Ovary (tissue), 7 donors: ENCODE measurements at regions not wholly inside any gene's neighbourhood (a gene's known extent, or its start where the extent isn't known, plus 50 kb on each side); places are given as distances from the start of the nearest gene placed in this dataset.

Experiments
- DNase-seq, 5 donors: peaks; one replicate each; pipeline ENCODE4 v3.0.0-alpha.2; 2019 to 2020
- H3K27ac ChIP-seq, 2 donors: fragments of 200-600 bp; one replicate each; pipeline versions ENCODE4 v1.5.1 to v1.8.0; 2019 to 2022
- H3K27me3 ChIP-seq: fragments of 200-600 bp; one replicate; pipeline ENCODE4 v1.8.0; 2022
- H3K36me3 ChIP-seq: fragments of 200-600 bp; sonication (generic); one replicate; pipeline ENCODE4 v1.5.1; 2019
- H3K4me1 ChIP-seq: one replicate; pipeline ENCODE4 v1.8.1; 2013; ENCODE audit warnings: mild to moderate bottlenecking, moderate library complexity; ENCODE audit not compliant: insufficient read depth
- H3K4me3 ChIP-seq: fragments of 200-600 bp; sonication (generic); one replicate; pipeline ENCODE4 v1.5.1; 2017
- H3K9me3 ChIP-seq, 2 donors: fragments of 200-600 bp in 1 of 2; sonication (generic) in 1 of 2; one replicate each; pipeline versions ENCODE4 v1.5.1 to v1.8.1; 2013 to 2019; ENCODE audit warnings: mild to moderate bottlenecking in 1 of 2, moderate library complexity in 1 of 2
- EP300 ChIP-seq: sonication (generic); formaldehyde crosslinking; IDR thresholded peaks from one replicate; pipeline ENCODE4 v1.6.1; 2017; ENCODE audit warnings: antibody characterized with exemption
- POLR2A ChIP-seq: fragments of 450-650 bp; IDR thresholded peaks from one replicate; pipeline ENCODE4 v1.6.1; 2017; ENCODE audit warnings: antibody characterized with exemption, mild to moderate bottlenecking, moderate library complexity
- WGBS, 3 donors: extraction: QIAGEN DNeasy Blood & Tissue Kit in 1 of 3; methylation state at CpG; one replicate each; pipeline versions ENCODE4 v1.1.5 to v1.1.7; 2013 to 2017; 5-methylcytosine and 5-hydroxymethylcytosine counted together
- intact Hi-C, 4 donors: fragments of 100-400 bp; cut with DNase I; formaldehyde crosslinking; loops; one replicate each; pipeline versions ENCODE4 v1.11.0 to v1.15.1; 2022 to 2023
- TF ChIP-seq, protein P1 (sequence below), 3 donors: fragments of 450-650 bp in 2 of 3; fragments of 200-600 bp in 1 of 3; IDR thresholded peaks; one replicate each; pipeline versions ENCODE4 v1.5.1 to v1.8.0; 2016 to 2022; ENCODE audit warnings: antibody characterized with exemption in 3 of 3, mild to moderate bottlenecking in 1 of 3
- donor health status: DM: no; HTN: no; CAD: no; lungs with moderate emphysema.
- donor health status: DM: no; HTN: no; CAD: no.
- donor health status: Bipolar disorder and iron deficiency.
- donor health status: DM: no; HTN: no; CAD: no.
- donor health status: DM: yes; HTN: yes; CAD: no.

DNA sequence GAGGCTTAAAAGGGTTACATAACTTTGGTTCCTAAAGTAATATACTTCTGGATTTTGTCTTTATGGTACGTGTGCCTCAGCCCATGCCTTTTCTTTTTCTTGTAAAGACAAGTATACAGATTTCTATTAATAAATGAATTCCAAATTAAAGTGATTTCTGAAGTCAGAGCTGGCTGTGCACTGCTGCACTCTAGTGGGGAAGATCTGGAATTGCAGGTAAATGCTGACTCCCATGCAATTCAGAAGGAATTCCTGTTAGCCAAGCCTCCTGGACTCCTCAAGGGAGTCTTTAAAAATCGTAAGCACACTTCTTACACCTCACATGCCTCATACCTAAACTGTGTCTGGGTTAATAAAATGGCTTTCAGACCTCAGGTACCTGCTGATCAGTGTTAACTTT lies 118.4 kb upstream of the SLC7A1 start:
- intact Hi-C loops = no loop called here

DNA sequence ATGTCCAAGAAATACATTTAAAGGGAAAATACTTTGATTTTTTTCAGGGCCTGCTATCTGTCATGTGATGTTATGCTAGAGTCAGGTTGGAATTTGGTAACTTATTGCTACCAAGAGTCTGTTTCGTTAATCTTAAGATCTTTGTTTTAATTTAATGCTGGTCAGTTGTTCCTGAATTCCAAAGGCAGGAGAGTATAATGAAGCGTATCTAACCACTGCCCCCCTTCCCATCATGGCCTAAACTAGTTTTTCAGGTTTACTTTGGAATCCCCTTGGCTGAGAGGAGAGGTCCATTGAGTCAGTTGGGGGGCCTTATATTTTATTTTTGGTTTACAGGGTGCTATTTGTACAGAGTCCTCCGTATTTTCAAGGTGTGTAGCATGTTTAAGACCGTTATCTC lies 116.3 kb upstream of the SLC7A1 start:
- no peak for DNase-seq
- TF ChIP-seq, protein P1, sequence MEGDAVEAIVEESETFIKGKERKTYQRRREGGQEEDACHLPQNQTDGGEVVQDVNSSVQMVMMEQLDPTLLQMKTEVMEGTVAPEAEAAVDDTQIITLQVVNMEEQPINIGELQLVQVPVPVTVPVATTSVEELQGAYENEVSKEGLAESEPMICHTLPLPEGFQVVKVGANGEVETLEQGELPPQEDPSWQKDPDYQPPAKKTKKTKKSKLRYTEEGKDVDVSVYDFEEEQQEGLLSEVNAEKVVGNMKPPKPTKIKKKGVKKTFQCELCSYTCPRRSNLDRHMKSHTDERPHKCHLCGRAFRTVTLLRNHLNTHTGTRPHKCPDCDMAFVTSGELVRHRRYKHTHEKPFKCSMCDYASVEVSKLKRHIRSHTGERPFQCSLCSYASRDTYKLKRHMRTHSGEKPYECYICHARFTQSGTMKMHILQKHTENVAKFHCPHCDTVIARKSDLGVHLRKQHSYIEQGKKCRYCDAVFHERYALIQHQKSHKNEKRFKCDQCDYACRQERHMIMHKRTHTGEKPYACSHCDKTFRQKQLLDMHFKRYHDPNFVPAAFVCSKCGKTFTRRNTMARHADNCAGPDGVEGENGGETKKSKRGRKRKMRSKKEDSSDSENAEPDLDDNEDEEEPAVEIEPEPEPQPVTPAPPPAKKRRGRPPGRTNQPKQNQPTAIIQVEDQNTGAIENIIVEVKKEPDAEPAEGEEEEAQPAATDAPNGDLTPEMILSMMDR (IDR thresholded peaks at IDR 0.05) = no peak
- no peak for TF ChIP-seq EP300
- no peak for TF ChIP-seq POLR2A
- H3K27ac ChIP-seq = no peak overlapping the region
- no peak overlapping the region for H3K4me3 ChIP-seq
- intact Hi-C loops = no loop called here
- WGBS, 3 donors = 72 to 83% (median 73%) methylated on average over 4 of the region's 4 CpGs
- H3K27me3 ChIP-seq = no peaks in the 10 kb centered on the region
- H3K36me3 ChIP-seq = no peaks in the 10 kb centered on the region
- H3K4me1 ChIP-seq = no peaks in the 10 kb centered on the region
- peaks cover 0 to 4% of the 10 kb centered on the region in 2 donors for H3K9me3 ChIP-seq

More for the DNA sequence above, 118.4 kb upstream of the SLC7A1 start:
- H3K27me3 ChIP-seq = no peaks in the 10 kb centered on the region
- H3K4me1 ChIP-seq = no peaks in the 10 kb centered on the region
- no peak for TF ChIP-seq POLR2A
- TF ChIP-seq, protein P1 (IDR thresholded peaks at IDR 0.05) = no peak
- no peak for TF ChIP-seq EP300
- no peak for DNase-seq
- no peaks in the 10 kb centered on the region for H3K36me3 ChIP-seq
- 55 to 75% (median 64%) methylated on average over 2 of the region's 2 CpGs for WGBS, 3 donors
- H3K9me3 ChIP-seq = peaks cover 0 to 4% of the 10 kb centered on the region in 2 donors
- no peak overlapping the region for H3K4me3 ChIP-seq
- no peak overlapping the region for H3K27ac ChIP-seq

DNA sequence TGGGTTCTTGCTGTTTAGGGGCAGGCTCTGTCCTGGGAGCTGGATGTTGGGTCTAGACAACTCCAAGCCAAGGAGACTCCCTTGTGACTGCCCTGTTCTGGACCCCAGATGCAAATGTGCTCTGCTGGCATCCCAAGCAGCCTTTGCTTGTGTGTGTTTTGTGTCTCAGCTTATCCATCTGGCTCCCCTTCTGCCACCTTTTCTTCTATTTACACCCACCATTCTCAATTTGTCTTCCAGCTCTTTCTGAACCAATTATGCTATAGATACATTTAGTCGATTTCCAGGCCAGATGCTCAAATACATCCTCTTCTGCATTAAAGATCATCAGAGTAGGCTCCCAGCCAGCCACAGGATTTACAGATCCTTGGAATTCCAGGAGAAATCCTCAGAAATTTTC lies 115.0 kb upstream of the SLC7A1 start:
- intact Hi-C loops = no loop called here
- 79 to 87% (median 85%) methylated on average over 1 of the region's 1 CpG for WGBS, 3 donors
- TF ChIP-seq POLR2A = no peak
- TF ChIP-seq, protein P1 (IDR thresholded peaks at IDR 0.05) = no peak
- TF ChIP-seq EP300 = no peak
- no peaks in the 10 kb centered on the region for H3K27me3 ChIP-seq
- DNase-seq = no peak
- H3K9me3 ChIP-seq = peaks cover 0 to 4% of the 10 kb centered on the region in 2 donors
- no peaks in the 10 kb centered on the region for H3K36me3 ChIP-seq
- no peak overlapping the region for H3K27ac ChIP-seq
- H3K4me1 ChIP-seq = no peaks in the 10 kb centered on the region
- no peak overlapping the region for H3K4me3 ChIP-seq

DNA sequence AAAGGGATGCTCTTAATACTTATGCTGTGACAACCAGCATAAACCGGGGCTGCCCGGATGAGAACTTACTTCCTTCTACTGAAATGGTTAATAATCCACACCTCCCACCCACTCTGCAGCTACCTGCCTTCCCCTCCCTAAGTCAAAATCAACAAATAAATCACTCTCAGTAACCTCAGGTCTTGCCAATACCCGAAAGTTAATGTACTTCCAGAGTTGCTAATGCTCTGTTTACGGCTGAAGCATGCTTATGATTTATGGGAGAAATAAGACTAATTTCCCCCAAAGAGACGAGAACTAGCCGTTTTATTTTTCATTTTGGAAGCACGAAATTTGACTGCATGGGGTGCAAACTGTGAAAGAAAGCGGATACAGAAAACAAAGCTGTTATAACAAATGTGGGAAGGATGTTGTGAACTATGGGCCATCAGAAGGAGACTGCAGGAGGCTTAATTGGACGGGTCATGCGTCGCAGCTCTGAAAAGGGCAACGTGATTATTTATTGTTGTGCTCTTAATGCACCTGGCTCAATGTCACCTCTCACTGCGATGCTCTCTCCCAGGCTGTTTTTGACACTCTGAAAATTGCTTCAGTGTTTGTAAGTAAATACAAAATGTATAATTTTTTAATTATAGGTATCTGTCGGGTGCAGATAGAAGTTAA lies 114.0 kb upstream of the SLC7A1 start:
- WGBS, 3 donors = 23 to 29% (median 28%) methylated on average over 14 of the region's 14 CpGs
- Histone ChIP-seq H3K27me3 (no peaks in the 10 kb centered on the region), H3K4me3 (no peak overlapping the region), H3K36me3 (no peaks in the 10 kb centered on the region), H3K27ac (no peak overlapping the region), H3K9me3 (peaks cover 0 to 4% of the 10 kb centered on the region in 2 donors), H3K4me1 (no peaks in the 10 kb centered on the region)
- intact Hi-C loops = no loop called here
- no peak for TF ChIP-seq EP300
- TF ChIP-seq, protein P1 (IDR thresholded peaks at IDR 0.05) = no peak
- no peak for TF ChIP-seq POLR2A
- DNase-seq = no peak
